ENCODE measurements at regions not wholly inside any gene's neighbourhood (a gene's known extent, or its start where the extent isn't known, plus 50 kb on each side); places are given as distances from the start of the nearest gene placed in this dataset.

- no peak for DNase-seq (ENCODE audit: low spot score)
Observed at GRCh38 chr12:85711735-85712390, 124.3 kb downstream of the RASSF9 start.

GRCh38 chr12:85713373-85713772 lies 122.8 kb downstream of the RASSF9 start:
- intact Hi-C loops (cut with DNase I) = loop anchor here (10.0 kb wide), 2 partner anchors 121 to 151 kb away; partner anchors contain the start of gene RASSF9

More at GRCh38 chr12:85711735-85712390, 124.3 kb downstream of the RASSF9 start:
- intact Hi-C loops (cut with DNase I) = loop anchor here (10.0 kb wide), 2 partner anchors 123 to 153 kb away; partner anchors contain the start of gene RASSF9

DNA sequence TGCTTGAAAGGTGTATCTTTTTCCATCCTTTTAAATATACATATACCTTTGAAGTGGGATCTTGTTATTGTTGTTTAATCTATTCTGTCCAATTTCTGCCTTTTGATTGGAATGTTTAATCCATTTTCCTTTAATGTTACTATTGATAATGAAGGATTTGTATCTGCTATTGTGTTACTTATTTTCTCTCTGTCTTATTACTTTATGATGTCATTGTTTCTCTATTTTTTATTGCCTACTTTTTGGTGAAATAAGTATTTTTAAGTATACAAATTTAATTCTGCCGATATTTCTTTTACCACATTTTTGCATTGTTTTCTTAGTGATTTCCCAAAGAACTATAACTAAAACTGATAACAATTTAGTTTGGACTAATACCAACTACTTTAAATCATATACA lies 121.8 kb downstream of the RASSF9 start:
- intact Hi-C loops (cut with DNase I) = loop anchor here (10.0 kb wide), 2 partner anchors 120 to 150 kb away; partner anchors contain the start of gene RASSF9
- no peak for DNase-seq (ENCODE audit: low spot score)

More at GRCh38 chr12:85713373-85713772, 122.8 kb downstream of the RASSF9 start:
- no peak for DNase-seq (ENCODE audit: low spot score)

- intact Hi-C loops (cut with DNase I) = loop anchor here (10.0 kb wide), 1 partner anchor 146 kb away; no protein-coding TSS in a partner anchor
- no peak for DNase-seq (ENCODE audit: low spot score)
Observed at GRCh38 chr12:85720308-85721033, 115.7 kb downstream of the RASSF9 start.

DNA sequence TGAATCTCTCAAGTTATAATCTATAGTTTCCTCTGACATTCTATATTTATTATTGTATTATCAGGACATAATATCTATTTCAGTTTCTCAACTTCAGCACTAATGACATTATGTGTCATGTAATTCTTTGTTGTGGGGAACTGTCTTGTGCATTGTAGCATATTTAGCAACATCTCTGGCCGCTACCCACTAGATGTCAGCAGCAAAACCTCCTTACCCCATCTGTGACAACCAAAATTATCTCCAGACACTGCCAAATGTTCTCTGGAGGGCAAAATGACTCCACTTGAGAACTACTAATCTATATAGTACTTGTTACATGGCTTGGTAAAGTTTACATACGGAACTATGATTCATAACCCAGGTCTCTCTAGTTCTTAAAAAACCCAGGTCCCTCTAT lies 110.2 kb downstream of the RASSF9 start:
- no peak for DNase-seq (ENCODE audit: low spot score)
- intact Hi-C loops (cut with DNase I) = loop anchor here (10.0 kb wide), 1 partner anchor 151 kb away; no protein-coding TSS in a partner anchor

DNA sequence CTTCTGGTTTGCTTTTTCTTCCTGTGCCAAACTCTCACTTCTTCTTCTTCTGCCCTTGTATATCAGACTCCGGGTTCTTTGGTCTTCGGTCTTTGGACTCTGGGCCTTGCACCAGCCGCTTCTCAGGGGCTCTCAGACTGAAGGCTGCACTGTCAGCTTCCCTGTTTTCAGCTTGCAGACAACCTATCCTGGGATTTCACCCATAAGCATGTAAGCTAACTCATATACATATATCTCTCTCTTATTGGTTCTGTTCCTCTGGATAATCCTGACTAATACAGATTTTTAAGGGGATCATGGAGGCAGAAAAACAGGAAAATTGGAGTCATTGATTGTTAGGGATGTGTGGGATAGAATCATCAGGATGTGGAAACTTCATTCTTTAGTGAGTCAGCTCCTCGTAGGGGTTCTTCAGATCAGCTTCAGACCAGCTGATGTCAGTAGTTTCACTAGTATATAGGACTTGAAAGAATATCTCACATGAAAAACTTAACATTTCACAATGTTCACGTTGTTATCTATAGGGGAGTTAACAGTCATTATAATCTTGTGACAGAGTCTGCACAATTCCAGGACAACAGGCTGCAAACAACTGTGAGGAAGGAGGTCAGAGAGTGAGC lies 102.9 kb downstream of the RASSF9 start:
- no peak for DNase-seq (ENCODE audit: low spot score)
- intact Hi-C loops (cut with DNase I) = no loop called here

DNA sequence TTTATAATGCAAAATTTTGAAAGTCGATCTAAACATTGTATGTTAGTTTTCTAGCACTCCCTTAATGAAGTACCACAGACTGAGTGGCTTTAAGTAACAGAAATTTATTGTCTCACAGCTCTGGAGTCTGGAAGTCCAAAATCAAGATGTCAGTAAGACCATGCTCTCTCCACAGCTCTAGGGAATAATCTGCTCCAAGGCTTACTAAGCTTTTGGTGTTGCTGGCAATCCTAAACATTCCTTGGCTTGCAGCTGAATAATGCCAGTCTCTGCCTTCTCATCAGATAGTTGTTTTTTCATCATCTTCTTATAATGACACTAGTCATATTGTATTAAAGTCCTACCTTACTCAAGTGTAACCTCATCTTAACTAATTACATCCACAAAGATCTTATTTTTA lies 102.2 kb downstream of the RASSF9 start:
- no peak for DNase-seq (ENCODE audit: low spot score)
- intact Hi-C loops (cut with DNase I) = no loop called here

DNA sequence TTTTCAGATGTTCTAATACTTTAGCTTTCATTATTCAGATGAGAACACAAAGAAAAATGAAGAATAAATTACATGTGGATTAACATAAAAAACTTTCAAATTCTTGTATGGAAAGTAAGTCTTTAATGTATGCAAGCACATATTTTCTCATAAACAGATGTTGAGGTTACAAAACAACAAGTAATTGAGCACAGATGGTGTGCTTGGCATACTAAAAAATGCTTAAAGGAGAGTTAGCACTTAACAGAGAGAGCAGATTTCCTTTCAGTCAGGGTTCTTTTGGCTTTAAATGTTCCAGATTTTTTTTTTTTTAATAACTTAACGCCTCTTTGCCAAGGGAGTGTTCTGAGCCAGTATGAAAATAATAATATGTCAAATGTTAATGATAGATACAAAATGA lies 96.0 kb downstream of the RASSF9 start:
- no peak for DNase-seq (ENCODE audit: low spot score)
- intact Hi-C loops (cut with DNase I) = no loop called here

DNA sequence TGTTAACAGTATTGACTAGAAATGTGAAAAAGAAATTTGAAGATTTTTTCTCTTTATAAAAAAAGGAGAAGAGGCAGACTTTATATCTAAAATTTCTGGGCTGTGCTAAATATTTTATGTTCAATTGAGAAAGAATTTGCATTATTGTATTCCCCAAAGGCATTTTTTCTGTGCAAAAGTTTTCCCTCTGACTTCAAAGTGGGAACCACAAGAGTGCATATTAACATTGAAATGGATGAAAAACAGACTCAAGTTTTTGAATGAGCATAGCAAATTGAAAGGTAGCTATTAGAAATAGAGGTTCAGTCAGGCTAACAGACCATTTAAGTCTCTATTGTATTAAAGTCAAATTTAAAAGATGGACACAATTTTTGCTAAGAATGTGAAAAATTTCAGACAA lies 95.2 kb downstream of the RASSF9 start:
- intact Hi-C loops (cut with DNase I) = no loop called here
- DNase-seq (ENCODE audit: low spot score) = no peak

DNA sequence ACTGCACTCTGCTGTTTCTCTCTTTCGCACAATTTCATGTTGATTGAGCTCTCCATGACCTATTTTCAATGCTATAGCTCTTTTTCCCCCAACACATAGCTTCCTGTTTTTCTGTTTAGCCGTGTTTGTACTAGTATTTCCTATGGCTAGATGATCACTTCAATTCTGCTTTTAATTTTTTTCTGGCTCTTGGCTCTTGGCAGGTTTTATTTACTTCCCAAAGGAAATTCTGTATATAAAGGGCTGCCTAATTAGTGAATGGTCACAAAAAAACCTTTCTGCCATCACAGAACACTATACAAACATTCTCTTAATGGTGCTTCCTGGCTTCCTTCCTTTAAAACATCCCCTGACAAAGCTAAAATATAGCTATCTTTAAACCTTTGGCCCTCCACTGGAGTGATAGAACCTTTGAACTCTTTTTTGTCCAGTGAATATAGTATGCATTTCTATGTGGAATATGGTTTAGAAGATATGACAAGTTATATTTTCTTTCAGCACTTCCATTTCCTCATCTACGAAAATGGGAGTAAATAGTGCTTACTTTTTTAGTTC lies 88.2 kb downstream of the RASSF9 start:
- intact Hi-C loops (cut with DNase I) = no loop called here
- DNase-seq (ENCODE audit: low spot score) = no peak

Data from cardiac septum (tissue), 1 donor.